ENCODE measurements at regions not wholly inside any gene's neighbourhood (a gene's known extent, or its start where the extent isn't known, plus 50 kb on each side); places are given as distances from the start of the nearest gene placed in this dataset.

DNA sequence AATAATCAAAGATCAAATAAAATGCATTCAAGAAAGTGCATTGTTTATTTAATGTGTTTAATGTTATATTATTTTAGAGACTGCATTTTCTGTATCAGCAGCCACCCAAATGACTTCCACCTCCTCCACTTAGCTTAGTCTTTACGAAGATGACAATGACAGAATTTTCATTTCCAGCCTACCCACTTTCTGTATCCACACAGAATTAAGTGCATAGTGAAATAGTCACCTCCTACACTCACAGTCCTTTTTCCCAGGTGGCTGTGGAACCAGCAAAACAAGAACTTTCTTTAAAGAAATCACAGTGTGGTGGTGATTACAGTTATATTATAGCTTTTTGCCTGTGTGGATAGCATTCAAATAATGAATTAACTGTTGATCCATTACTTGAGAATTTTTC lies 66.2 kb upstream of the KCNK1 start:
- no peaks in the 10 kb centered on the region for H3K36me3 Mint-ChIP-seq (ENCODE audit: low read depth)
- Histone ChIP-seq H3K4me2 (no peak overlapping the region), H3K27ac (ENCODE audit: low read depth) (no peak overlapping the region), H4K20me1 (replicated peaks; ENCODE audit: insufficient read depth) (no peaks in the 10 kb centered on the region), H3K9me2 (ENCODE audit: insufficient read depth) (0 out of 2 replicates have a peak, but pooled peaks cover 7% of the 10 kb centered on the region), H3F3A (replicated peaks; ENCODE audit: low read depth) (no peaks in the 10 kb centered on the region), H3K4me3 (no peak overlapping the region), H3K27me3 (ENCODE audit: insufficient read depth) (no peaks in the 10 kb centered on the region), H2AFZ (no peak overlapping the region), H3K36me3 (ENCODE audit: insufficient read depth) (no peaks in the 10 kb centered on the region), H3K79me2 (replicated peaks; ENCODE audit: insufficient read depth) (no peaks in the 10 kb centered on the region), H3K4me1 (ENCODE audit: insufficient read depth) (no peaks in the 10 kb centered on the region)
- no peak for ATAC-seq
- H3K27ac Mint-ChIP-seq = no peak overlapping the region
- H3K4me3 Mint-ChIP-seq = no peak overlapping the region
- H3K27me3 Mint-ChIP-seq (ENCODE audit: insufficient read depth, low read depth, poor library complexity) = peaks cover 5% of the 10 kb centered on the region
- TF ChIP-seq EZH2phosphoT487 (IDR thresholded peaks at IDR 0.05; ENCODE audit: unreplicated experiment) = no peak
- DNase-seq (ENCODE audit: low spot score) = no peak
- H3K4me1 Mint-ChIP-seq = no peaks in the 10 kb centered on the region
- peaks cover 14% of the 10 kb centered on the region; the same call in 2 of the 3 replicates for H3K9me3 Mint-ChIP-seq

- TF ChIP-seq EZH2 (IDR thresholded peaks at IDR 0.05; ENCODE audit: low read depth, unreplicated experiment) (no peak), EZH2phosphoT487 (IDR thresholded peaks at IDR 0.05; ENCODE audit: unreplicated experiment) (no peak), JUNB (IDR thresholded peaks at IDR 0.05; ENCODE audit: unreplicated experiment) (no peak), NANOG (IDR thresholded peaks at IDR 0.05; ENCODE audit: borderline replicate concordance) (no peak), ZNF331 (CRISPR knock-in tag; IDR thresholded peaks at IDR 0.05; ENCODE audit: low read depth) (no peak), STAT1 (IDR thresholded peaks at IDR 0.05; ENCODE audit: unreplicated experiment) (no peak)
- TF ChIP-seq, protein P1, sequence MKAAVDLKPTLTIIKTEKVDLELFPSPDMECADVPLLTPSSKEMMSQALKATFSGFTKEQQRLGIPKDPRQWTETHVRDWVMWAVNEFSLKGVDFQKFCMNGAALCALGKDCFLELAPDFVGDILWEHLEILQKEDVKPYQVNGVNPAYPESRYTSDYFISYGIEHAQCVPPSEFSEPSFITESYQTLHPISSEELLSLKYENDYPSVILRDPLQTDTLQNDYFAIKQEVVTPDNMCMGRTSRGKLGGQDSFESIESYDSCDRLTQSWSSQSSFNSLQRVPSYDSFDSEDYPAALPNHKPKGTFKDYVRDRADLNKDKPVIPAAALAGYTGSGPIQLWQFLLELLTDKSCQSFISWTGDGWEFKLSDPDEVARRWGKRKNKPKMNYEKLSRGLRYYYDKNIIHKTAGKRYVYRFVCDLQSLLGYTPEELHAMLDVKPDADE (IDR thresholded peaks at IDR 0.05) = no peak
- TF ChIP-seq, protein P2, sequence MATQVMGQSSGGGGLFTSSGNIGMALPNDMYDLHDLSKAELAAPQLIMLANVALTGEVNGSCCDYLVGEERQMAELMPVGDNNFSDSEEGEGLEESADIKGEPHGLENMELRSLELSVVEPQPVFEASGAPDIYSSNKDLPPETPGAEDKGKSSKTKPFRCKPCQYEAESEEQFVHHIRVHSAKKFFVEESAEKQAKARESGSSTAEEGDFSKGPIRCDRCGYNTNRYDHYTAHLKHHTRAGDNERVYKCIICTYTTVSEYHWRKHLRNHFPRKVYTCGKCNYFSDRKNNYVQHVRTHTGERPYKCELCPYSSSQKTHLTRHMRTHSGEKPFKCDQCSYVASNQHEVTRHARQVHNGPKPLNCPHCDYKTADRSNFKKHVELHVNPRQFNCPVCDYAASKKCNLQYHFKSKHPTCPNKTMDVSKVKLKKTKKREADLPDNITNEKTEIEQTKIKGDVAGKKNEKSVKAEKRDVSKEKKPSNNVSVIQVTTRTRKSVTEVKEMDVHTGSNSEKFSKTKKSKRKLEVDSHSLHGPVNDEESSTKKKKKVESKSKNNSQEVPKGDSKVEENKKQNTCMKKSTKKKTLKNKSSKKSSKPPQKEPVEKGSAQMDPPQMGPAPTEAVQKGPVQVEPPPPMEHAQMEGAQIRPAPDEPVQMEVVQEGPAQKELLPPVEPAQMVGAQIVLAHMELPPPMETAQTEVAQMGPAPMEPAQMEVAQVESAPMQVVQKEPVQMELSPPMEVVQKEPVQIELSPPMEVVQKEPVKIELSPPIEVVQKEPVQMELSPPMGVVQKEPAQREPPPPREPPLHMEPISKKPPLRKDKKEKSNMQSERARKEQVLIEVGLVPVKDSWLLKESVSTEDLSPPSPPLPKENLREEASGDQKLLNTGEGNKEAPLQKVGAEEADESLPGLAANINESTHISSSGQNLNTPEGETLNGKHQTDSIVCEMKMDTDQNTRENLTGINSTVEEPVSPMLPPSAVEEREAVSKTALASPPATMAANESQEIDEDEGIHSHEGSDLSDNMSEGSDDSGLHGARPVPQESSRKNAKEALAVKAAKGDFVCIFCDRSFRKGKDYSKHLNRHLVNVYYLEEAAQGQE (IDR thresholded peaks at IDR 0.05; ENCODE audit: unreplicated experiment) = no peak
- TF ChIP-seq, protein P3, sequence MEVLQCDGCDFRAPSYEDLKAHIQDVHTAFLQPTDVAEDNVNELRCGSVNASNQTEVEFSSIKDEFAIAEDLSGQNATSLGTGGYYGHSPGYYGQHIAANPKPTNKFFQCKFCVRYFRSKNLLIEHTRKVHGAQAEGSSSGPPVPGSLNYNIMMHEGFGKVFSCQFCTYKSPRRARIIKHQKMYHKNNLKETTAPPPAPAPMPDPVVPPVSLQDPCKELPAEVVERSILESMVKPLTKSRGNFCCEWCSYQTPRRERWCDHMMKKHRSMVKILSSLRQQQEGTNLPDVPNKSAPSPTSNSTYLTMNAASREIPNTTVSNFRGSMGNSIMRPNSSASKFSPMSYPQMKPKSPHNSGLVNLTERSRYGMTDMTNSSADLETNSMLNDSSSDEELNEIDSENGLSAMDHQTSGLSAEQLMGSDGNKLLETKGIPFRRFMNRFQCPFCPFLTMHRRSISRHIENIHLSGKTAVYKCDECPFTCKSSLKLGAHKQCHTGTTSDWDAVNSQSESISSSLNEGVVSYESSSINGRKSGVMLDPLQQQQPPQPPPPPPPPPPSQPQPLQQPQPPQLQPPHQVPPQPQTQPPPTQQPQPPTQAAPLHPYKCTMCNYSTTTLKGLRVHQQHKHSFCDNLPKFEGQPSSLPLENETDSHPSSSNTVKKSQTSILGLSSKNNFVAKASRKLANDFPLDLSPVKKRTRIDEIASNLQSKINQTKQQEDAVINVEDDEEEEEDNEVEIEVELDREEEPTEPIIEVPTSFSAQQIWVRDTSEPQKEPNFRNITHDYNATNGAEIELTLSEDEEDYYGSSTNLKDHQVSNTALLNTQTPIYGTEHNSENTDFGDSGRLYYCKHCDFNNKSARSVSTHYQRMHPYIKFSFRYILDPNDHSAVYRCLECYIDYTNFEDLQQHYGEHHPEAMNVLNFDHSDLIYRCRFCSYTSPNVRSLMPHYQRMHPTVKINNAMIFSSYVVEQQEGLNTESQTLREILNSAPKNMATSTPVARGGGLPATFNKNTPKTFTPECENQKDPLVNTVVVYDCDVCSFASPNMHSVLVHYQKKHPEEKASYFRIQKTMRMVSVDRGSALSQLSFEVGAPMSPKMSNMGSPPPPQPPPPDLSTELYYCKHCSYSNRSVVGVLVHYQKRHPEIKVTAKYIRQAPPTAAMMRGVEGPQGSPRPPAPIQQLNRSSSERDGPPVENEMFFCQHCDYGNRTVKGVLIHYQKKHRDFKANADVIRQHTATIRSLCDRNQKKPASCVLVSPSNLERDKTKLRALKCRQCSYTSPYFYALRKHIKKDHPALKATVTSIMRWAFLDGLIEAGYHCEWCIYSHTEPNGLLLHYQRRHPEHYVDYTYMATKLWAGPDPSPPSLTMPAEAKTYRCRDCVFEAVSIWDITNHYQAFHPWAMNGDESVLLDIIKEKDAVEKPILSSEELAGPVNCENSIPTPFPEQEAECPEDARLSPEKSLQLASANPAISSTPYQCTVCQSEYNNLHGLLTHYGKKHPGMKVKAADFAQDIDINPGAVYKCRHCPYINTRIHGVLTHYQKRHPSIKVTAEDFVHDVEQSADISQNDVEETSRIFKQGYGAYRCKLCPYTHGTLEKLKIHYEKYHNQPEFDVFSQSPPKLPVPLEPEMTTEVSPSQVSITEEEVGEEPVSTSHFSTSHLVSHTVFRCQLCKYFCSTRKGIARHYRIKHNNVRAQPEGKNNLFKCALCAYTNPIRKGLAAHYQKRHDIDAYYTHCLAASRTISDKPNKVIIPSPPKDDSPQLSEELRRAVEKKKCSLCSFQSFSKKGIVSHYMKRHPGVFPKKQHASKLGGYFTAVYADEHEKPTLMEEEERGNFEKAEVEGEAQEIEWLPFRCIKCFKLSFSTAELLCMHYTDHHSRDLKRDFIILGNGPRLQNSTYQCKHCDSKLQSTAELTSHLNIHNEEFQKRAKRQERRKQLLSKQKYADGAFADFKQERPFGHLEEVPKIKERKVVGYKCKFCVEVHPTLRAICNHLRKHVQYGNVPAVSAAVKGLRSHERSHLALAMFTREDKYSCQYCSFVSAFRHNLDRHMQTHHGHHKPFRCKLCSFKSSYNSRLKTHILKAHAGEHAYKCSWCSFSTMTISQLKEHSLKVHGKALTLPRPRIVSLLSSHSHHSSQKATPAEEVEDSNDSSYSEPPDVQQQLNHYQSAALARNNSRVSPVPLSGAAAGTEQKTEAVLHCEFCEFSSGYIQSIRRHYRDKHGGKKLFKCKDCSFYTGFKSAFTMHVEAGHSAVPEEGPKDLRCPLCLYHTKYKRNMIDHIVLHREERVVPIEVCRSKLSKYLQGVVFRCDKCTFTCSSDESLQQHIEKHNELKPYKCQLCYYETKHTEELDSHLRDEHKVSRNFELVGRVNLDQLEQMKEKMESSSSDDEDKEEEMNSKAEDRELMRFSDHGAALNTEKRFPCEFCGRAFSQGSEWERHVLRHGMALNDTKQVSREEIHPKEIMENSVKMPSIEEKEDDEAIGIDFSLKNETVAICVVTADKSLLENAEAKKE (CRISPR knock-in tag; IDR thresholded peaks at IDR 0.05) = no peak
- TF ChIP-seq, protein P4, sequence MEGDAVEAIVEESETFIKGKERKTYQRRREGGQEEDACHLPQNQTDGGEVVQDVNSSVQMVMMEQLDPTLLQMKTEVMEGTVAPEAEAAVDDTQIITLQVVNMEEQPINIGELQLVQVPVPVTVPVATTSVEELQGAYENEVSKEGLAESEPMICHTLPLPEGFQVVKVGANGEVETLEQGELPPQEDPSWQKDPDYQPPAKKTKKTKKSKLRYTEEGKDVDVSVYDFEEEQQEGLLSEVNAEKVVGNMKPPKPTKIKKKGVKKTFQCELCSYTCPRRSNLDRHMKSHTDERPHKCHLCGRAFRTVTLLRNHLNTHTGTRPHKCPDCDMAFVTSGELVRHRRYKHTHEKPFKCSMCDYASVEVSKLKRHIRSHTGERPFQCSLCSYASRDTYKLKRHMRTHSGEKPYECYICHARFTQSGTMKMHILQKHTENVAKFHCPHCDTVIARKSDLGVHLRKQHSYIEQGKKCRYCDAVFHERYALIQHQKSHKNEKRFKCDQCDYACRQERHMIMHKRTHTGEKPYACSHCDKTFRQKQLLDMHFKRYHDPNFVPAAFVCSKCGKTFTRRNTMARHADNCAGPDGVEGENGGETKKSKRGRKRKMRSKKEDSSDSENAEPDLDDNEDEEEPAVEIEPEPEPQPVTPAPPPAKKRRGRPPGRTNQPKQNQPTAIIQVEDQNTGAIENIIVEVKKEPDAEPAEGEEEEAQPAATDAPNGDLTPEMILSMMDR (conservative IDR thresholded peaks at IDR 0.05; ENCODE audit: low read depth in 2 of 2) = no peak
- no peak overlapping the region for H3K27ac ChIP-seq (ENCODE audit: low read depth)
- no peak for DNase-seq (ENCODE audit: low spot score)
- H3K36me3 ChIP-seq (ENCODE audit: insufficient read depth) = no peaks in the 10 kb centered on the region
- no peaks in the 10 kb centered on the region for H3K4me1 ChIP-seq (ENCODE audit: insufficient read depth)
- no peaks in the 10 kb centered on the region for H3K27me3 ChIP-seq (ENCODE audit: insufficient read depth)
- H3K27me3 Mint-ChIP-seq (ENCODE audit: insufficient read depth, low read depth, poor library complexity) = no peaks in the 10 kb centered on the region
- H3K4me2 ChIP-seq = no peak overlapping the region
- H4K20me1 ChIP-seq (replicated peaks; ENCODE audit: insufficient read depth) = no peaks in the 10 kb centered on the region
- H3K9me2 ChIP-seq (ENCODE audit: insufficient read depth) = 0 out of 2 replicates have a peak, but pooled peaks cover 7% of the 10 kb centered on the region
- no peaks in the 10 kb centered on the region for H3F3A ChIP-seq (replicated peaks; ENCODE audit: low read depth)
- peaks cover 14% of the 10 kb centered on the region; the same call in 2 of the 3 replicates for H3K9me3 Mint-ChIP-seq
- no peak overlapping the region for H3K4me3 Mint-ChIP-seq
- no peak overlapping the region for H2AFZ ChIP-seq
- H3K4me3 ChIP-seq = no peak overlapping the region
- H3K27ac Mint-ChIP-seq = no peak overlapping the region
- no peak for ATAC-seq
- H3K4me1 Mint-ChIP-seq = no peaks in the 10 kb centered on the region
- H3K36me3 Mint-ChIP-seq (ENCODE audit: low read depth) = no peaks in the 10 kb centered on the region
- H3K79me2 ChIP-seq (replicated peaks; ENCODE audit: insufficient read depth) = no peaks in the 10 kb centered on the region
These were observed 64.5 kb upstream of the KCNK1 start for GRCh38 chr1:233549404-233549803.

Measured in GM23338 (cell line).